Liver (tissue), 3 donors: ENCODE measurements at regions not wholly inside any gene's neighbourhood (a gene's known extent, or its start where the extent isn't known, plus 50 kb on each side); places are given as distances from the start of the nearest gene placed in this dataset.
"Not testable (repeated sequence)": the region's sequence is repeated elsewhere in the genome, so short reads cannot be mapped to it uniquely, and the experiment has no call there.

Experiments
- CTCF ChIP-seq: fragments of 150-350 bp; IDR thresholded peaks from 2 replicates; pipeline ENCODE4 v1.5.1; 2017; ENCODE audit warnings: improper control_type of control experiment, low read depth, low read length; ENCODE audit not compliant: missing input control
- GABPA ChIP-seq, 2 donors: IDR thresholded peaks in 1 of 2; conservative IDR thresholded peaks in 1 of 2; 2 replicates each; pipeline ENCODE4 v1.6.1; 2016; ENCODE audit warnings: antibody characterized with exemption in 2 of 2, mild to moderate bottlenecking in 1 of 2, moderate library complexity in 1 of 2
- MAX ChIP-seq: IDR thresholded peaks from 2 replicates; pipeline ENCODE4 v1.6.1; 2016; ENCODE audit warnings: antibody characterized with exemption
- NR2F2 ChIP-seq: IDR thresholded peaks from 2 replicates; pipeline ENCODE4 v1.6.1; 2016; ENCODE audit warnings: antibody characterized with exemption
- REST ChIP-seq: IDR thresholded peaks from 2 replicates; pipeline ENCODE4 v1.6.1; 2016; ENCODE audit warnings: antibody characterized with exemption, mild to moderate bottlenecking
- TAF1 ChIP-seq: conservative IDR thresholded peaks from 2 replicates; pipeline ENCODE4 v1.6.1; 2016; ENCODE audit warnings: antibody characterized with exemption, mild to moderate bottlenecking
- ZBTB33 ChIP-seq: IDR thresholded peaks from 2 replicates; pipeline ENCODE4 v1.6.1; 2016; ENCODE audit warnings: antibody characterized with exemption
- donor health status: healthy.
- donor health status: healthy.

- not testable (repeated sequence) for TF ChIP-seq CTCF; MAX; GABPA (IDR thresholded peaks at IDR 0.05 in 1 of 2, conservative IDR thresholded peaks at IDR 0.05 in 1 of 2); NR2F2; ZBTB33; REST; TAF1
Measured at GRCh38 chr15:98089352-98089751, 128.8 kb downstream of the ARRDC4 start.
